Smooth muscle cell (in vitro differentiated cells): ENCODE measurements at regions not wholly inside any gene's neighbourhood (a gene's known extent, or its start where the extent isn't known, plus 50 kb on each side); places are given as distances from the start of the nearest gene placed in this dataset.

Experiments used
- DNase-seq: peaks from one replicate; lab custom pipeline; 2025; ENCODE audit not compliant: unreplicated experiment; lab: John Stamatoyannopoulos, UW
- H2AFZ ChIP-seq: fragments of 200-600 bp; sonication (generic); 2 replicates; pipeline ENCODE4 v1.6.0; 2016; ENCODE audit warnings: antibody characterized with exemption, low read depth, mild to moderate bottlenecking
- H3F3A ChIP-seq: fragments of 200-600 bp; sonication (generic); 2 replicates; pipeline ENCODE4 v1.6.0; 2017; ENCODE audit warnings: antibody characterized with exemption, low read depth
- H3K27ac ChIP-seq: fragments of 200-600 bp; sonication (generic); 2 replicates; pipeline ENCODE4 v1.5.1; 2016; ENCODE audit warnings: low read depth, mild to moderate bottlenecking
- H3K27me3 ChIP-seq: fragments of 200-600 bp; sonication (generic); 2 replicates; pipeline ENCODE4 v1.6.1; 2016; ENCODE audit warnings: low read depth, mild to moderate bottlenecking
- H3K36me3 ChIP-seq: fragments of 200-600 bp; sonication (generic); 2 replicates; pipeline ENCODE4 v1.5.1; 2016; ENCODE audit warnings: low read depth
- H3K4me1 ChIP-seq: fragments of 200-600 bp; sonication (generic); 2 replicates; pipeline ENCODE4 v1.5.1; 2016; ENCODE audit warnings: low read depth
- H3K4me2 ChIP-seq: fragments of 200-600 bp; sonication (generic); 2 replicates; pipeline ENCODE4 v1.6.0; 2016; ENCODE audit warnings: mild to moderate bottlenecking
- H3K4me3 ChIP-seq: fragments of 200-600 bp; sonication (generic); 2 replicates; pipeline ENCODE4 v1.5.1; 2016; ENCODE audit warnings: mild to moderate bottlenecking
- H3K79me2 ChIP-seq: fragments of 200-600 bp; sonication (generic); 2 replicates; pipeline ENCODE4 v1.6.0; 2016; ENCODE audit warnings: low read depth, mild to moderate bottlenecking
- H3K9ac ChIP-seq: fragments of 200-600 bp; sonication (generic); 2 replicates; pipeline ENCODE4 v1.6.0; 2016; ENCODE audit warnings: low read depth
- H3K9me3 ChIP-seq: fragments of 200-600 bp; sonication (generic); replicated peaks from 2 replicates; pipeline ENCODE4 v1.5.1; 2016; ENCODE audit warnings: low read depth
- H4K20me1 ChIP-seq: fragments of 200-600 bp; sonication (generic); 2 replicates; pipeline ENCODE4 v1.6.0; 2016; ENCODE audit warnings: low read depth
- CTCF ChIP-seq: fragments of 200-600 bp; sonication (generic); IDR thresholded peaks from 2 replicates; pipeline ENCODE4 v1.5.1; 2017; ENCODE audit warnings: borderline replicate concordance, mild to moderate bottlenecking, antibody characterized with exemption; ENCODE audit not compliant: insufficient read depth, poor library complexity, severe bottlenecking
- WGBS: methylation state at CpG from one replicate; pipeline ENCODE4 v1.1.7; 2016; ENCODE audit warnings: low lambda C conversion rate; 5-methylcytosine and 5-hydroxymethylcytosine counted together

GRCh38 chr1:58924821-58925220 is 141.0 kb upstream of the JUN start:
- Histone ChIP-seq H3K4me3 (no peak overlapping the region), H3F3A (no peaks in the 10 kb centered on the region)
- WGBS, result 88% methylated on average over 4 of the region's 4 CpGs

GRCh38 chr1:58925247-58925646 is 141.4 kb upstream of the JUN start:
- no peak overlapping the region for H3K4me2 ChIP-seq
- H3F3A ChIP-seq, result no peaks in the 10 kb centered on the region
- no peaks in the 10 kb centered on the region for H3K36me3 ChIP-seq
- H3K9me3 ChIP-seq, result no peaks in the 10 kb centered on the region
- H3K4me3 ChIP-seq, result no peak overlapping the region
- no peaks in the 10 kb centered on the region for H3K79me2 ChIP-seq
- DNase-seq, result no peak
- H3K4me1 ChIP-seq, result peaks cover 10% of the 10 kb centered on the region
- H3K27me3 ChIP-seq, result no peaks in the 10 kb centered on the region
- no peak overlapping the region for H2AFZ ChIP-seq
- H3K9ac ChIP-seq, result no peak overlapping the region
- no peak for TF ChIP-seq CTCF
- 94% methylated on average over 2 of the region's 2 CpGs for WGBS
- no peaks in the 10 kb centered on the region for H4K20me1 ChIP-seq
- no peak overlapping the region for H3K27ac ChIP-seq

More at GRCh38 chr1:58924821-58925220, 141.0 kb upstream of the JUN start:
- Histone ChIP-seq H3K9ac (no peak overlapping the region), H3K36me3 (no peaks in the 10 kb centered on the region), H4K20me1 (no peaks in the 10 kb centered on the region), H3K4me2 (no peak overlapping the region), H2AFZ (no peak overlapping the region), H3K27me3 (no peaks in the 10 kb centered on the region), H3K9me3 (no peaks in the 10 kb centered on the region), H3K79me2 (no peaks in the 10 kb centered on the region), H3K4me1 (peaks cover 10% of the 10 kb centered on the region), H3K27ac (no peak overlapping the region)
- DNase-seq, result no peak
- no peak for TF ChIP-seq CTCF

GRCh38 chr1:58926152-58926551 is 142.3 kb upstream of the JUN start:
- Histone ChIP-seq H3K9ac (no peak overlapping the region), H3K27me3 (no peaks in the 10 kb centered on the region), H4K20me1 (no peaks in the 10 kb centered on the region), H3K9me3 (no peaks in the 10 kb centered on the region), H2AFZ (no peak overlapping the region), H3K4me3 (no peak overlapping the region), H3K4me1 (peaks cover 10% of the 10 kb centered on the region), H3K36me3 (no peaks in the 10 kb centered on the region), H3K79me2 (no peaks in the 10 kb centered on the region), H3K27ac (peak overlapping the region; percentile 96), H3K4me2 (no peak overlapping the region), H3F3A (no peaks in the 10 kb centered on the region)
- no peak for TF ChIP-seq CTCF
- DNase-seq, result no peak
- WGBS, result 96% methylated on average over 1 of the region's 1 CpG

- Histone ChIP-seq H3K27me3 (no peaks in the 10 kb centered on the region), H2AFZ (no peak overlapping the region)
- no peak for DNase-seq
Observed at GRCh38 chr1:58927041-58927721, 143.3 kb upstream of the JUN start.

More at GRCh38 chr1:58927041-58927721, 143.3 kb upstream of the JUN start:
- Histone ChIP-seq H3K4me3 (no peak overlapping the region), H3K4me2 (no peak overlapping the region), H3K36me3 (no peaks in the 10 kb centered on the region), H3F3A (no peaks in the 10 kb centered on the region), H4K20me1 (no peaks in the 10 kb centered on the region), H3K9me3 (no peaks in the 10 kb centered on the region), H3K4me1 (peaks cover 10% of the 10 kb centered on the region), H3K9ac (no peak overlapping the region), H3K27ac (peak overlapping the region; percentile 96), H3K79me2 (no peaks in the 10 kb centered on the region)
- no peak for TF ChIP-seq CTCF
- 77% methylated on average over 4 of the region's 4 CpGs for WGBS
